NCI-H2196 treated with DMSO at 0.1 percent for 48 hours (cell line): ENCODE measurements at regions not wholly inside any gene's neighbourhood (a gene's known extent, or its start where the extent isn't known, plus 50 kb on each side); places are given as distances from the start of the nearest gene placed in this dataset.
A peak's percentile ranks its signal among the peaks of the same experiment; 100 is the strongest.

Experiments used
- DNase-seq: peaks from one replicate; lab custom pipeline; 2025; ENCODE audit not compliant: unreplicated experiment; lab: John Stamatoyannopoulos, UW

- DNase-seq: no peak
Measured at GRCh38 chr11:70716216-70716615, 317.9 kb downstream of the CTTN start.

- DNase-seq: no peak
Measured at GRCh38 chr11:70716986-70717775, 318.9 kb downstream of the CTTN start.

GRCh38 chr11:70717936-70718595 lies 319.7 kb downstream of the CTTN start:
- no peak for DNase-seq

GRCh38 chr11:70719516-70719915 lies 321.2 kb downstream of the CTTN start:
- DNase-seq: no peak

- no peak for DNase-seq
Measured at GRCh38 chr11:70720281-70720680, 322.0 kb downstream of the CTTN start.

- DNase-seq: no peak
Measured at GRCh38 chr11:70721006-70721405, 322.7 kb downstream of the CTTN start.

- no peak for DNase-seq
Measured at GRCh38 chr11:70725278-70725677, 326.9 kb downstream of the CTTN start.

GRCh38 chr11:70725739-70726138 lies 327.4 kb downstream of the CTTN start:
- no peak for DNase-seq

GRCh38 chr11:70727021-70727420 lies 328.7 kb downstream of the CTTN start:
- no peak for DNase-seq

GRCh38 chr11:70727899-70728620 lies 329.7 kb downstream of the CTTN start:
- peak; percentile 10 for DNase-seq

GRCh38 chr11:70729949-70730348 lies 331.6 kb downstream of the CTTN start:
- DNase-seq: peak; percentile 26

GRCh38 chr11:70730411-70730810 lies 332.1 kb downstream of the CTTN start:
- DNase-seq: no peak

GRCh38 chr11:70731271-70732022 lies 333.1 kb downstream of the CTTN start:
- no peak for DNase-seq

- DNase-seq: no peak
Measured at GRCh38 chr11:70732023-70732880, 333.9 kb downstream of the CTTN start.

GRCh38 chr11:70732881-70733196 lies 334.5 kb downstream of the CTTN start:
- no peak for DNase-seq

GRCh38 chr11:70733327-70734325 lies 335.3 kb downstream of the CTTN start:
- no peak for DNase-seq

GRCh38 chr11:70734379-70734778 lies 336.1 kb downstream of the CTTN start:
- DNase-seq: no peak

GRCh38 chr11:70734911-70735310 lies 336.6 kb downstream of the CTTN start:
- DNase-seq: no peak

GRCh38 chr11:70735976-70736375 lies 337.6 kb downstream of the CTTN start:
- no peak for DNase-seq
